ENCODE measurements at regions not wholly inside any gene's neighbourhood (a gene's known extent, or its start where the extent isn't known, plus 50 kb on each side); places are given as distances from the start of the nearest gene placed in this dataset.

GRCh38 chr3:38966811-38967692 is 84.7 kb downstream of the SCN11A start (continued):
- TF ChIP-seq, protein P1, sequence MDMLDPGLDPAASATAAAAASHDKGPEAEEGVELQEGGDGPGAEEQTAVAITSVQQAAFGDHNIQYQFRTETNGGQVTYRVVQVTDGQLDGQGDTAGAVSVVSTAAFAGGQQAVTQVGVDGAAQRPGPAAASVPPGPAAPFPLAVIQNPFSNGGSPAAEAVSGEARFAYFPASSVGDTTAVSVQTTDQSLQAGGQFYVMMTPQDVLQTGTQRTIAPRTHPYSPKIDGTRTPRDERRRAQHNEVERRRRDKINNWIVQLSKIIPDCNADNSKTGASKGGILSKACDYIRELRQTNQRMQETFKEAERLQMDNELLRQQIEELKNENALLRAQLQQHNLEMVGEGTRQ (IDR thresholded peaks at IDR 0.05; ENCODE audit: low read length), result no peak
- no peak for TF ChIP-seq NRF1 (IDR thresholded peaks at IDR 0.05; ENCODE audit: low read depth, low read length)
- TF ChIP-seq MAFK (IDR thresholded peaks at IDR 0.05; ENCODE audit: low read depth, low read length), result no peak
- no peak for TF ChIP-seq TBP (IDR thresholded peaks at IDR 0.05; ENCODE audit: low read depth, low read length)
- no peak for TF ChIP-seq SP2 (IDR thresholded peaks at IDR 0.05; ENCODE audit: low read length)
- TF ChIP-seq RNF2 (IDR thresholded peaks at IDR 0.05; ENCODE audit: borderline replicate concordance, low read depth, low read length, missing control alignments, poor library complexity, severe bottlenecking), result no peak
- no peak for TF ChIP-seq EGR1 (IDR thresholded peaks at IDR 0.05; ENCODE audit: borderline replicate concordance, low read depth, low read length)

Data from H1 (cell line).